ENCODE measurements at regions not wholly inside any gene's neighbourhood (a gene's known extent, or its start where the extent isn't known, plus 50 kb on each side); places are given as distances from the start of the nearest gene placed in this dataset.
A peak's percentile ranks its signal among the peaks of the same experiment; 100 is the strongest.

GRCh38 chr20:22744341-22745193, 160.2 kb upstream of the FOXA2 start:
- POLR2A ChIA-PET (ENCODE audit: low non-redundant PET): no interaction called here
- CTCF ChIA-PET: interaction anchor here (0.6 kb wide), 1 partner anchor 9 kb away, joined by 3 read pairs; no protein-coding TSS in a partner anchor
- TF ChIP-seq, protein P1, sequence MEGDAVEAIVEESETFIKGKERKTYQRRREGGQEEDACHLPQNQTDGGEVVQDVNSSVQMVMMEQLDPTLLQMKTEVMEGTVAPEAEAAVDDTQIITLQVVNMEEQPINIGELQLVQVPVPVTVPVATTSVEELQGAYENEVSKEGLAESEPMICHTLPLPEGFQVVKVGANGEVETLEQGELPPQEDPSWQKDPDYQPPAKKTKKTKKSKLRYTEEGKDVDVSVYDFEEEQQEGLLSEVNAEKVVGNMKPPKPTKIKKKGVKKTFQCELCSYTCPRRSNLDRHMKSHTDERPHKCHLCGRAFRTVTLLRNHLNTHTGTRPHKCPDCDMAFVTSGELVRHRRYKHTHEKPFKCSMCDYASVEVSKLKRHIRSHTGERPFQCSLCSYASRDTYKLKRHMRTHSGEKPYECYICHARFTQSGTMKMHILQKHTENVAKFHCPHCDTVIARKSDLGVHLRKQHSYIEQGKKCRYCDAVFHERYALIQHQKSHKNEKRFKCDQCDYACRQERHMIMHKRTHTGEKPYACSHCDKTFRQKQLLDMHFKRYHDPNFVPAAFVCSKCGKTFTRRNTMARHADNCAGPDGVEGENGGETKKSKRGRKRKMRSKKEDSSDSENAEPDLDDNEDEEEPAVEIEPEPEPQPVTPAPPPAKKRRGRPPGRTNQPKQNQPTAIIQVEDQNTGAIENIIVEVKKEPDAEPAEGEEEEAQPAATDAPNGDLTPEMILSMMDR (conservative IDR thresholded peaks at IDR 0.05; ENCODE audit: low read depth): no peak
- peak; percentile 34 for DNase-seq (ENCODE audit: low spot score)
- H3K27ac ChIP-seq: no peak overlapping the region

DNA sequence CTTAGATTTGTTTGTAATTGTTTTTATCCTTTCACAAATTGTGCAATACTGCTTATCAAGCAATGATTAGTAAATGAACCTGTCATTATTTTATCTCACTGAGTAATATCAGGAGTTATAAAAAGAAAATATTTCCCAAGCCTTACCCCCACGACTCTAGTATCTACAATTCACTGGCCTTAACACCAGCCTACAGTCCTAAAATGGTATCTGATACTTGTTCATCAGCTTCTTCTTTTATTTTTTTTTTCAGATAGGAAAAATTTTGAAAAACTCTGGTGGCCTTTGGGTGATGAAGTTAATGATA, 160.8 kb upstream of the FOXA2 start:
- POLR2A ChIA-PET (ENCODE audit: low non-redundant PET): no interaction called here
- CTCF ChIA-PET: interaction anchor here (0.6 kb wide), 1 partner anchor 10 kb away, joined by 3 read pairs; no protein-coding TSS in a partner anchor
- no peak for DNase-seq (ENCODE audit: low spot score)
- no peak overlapping the region for H3K27ac ChIP-seq
- TF ChIP-seq, protein P1 (conservative IDR thresholded peaks at IDR 0.05; ENCODE audit: low read depth): no peak

DNA sequence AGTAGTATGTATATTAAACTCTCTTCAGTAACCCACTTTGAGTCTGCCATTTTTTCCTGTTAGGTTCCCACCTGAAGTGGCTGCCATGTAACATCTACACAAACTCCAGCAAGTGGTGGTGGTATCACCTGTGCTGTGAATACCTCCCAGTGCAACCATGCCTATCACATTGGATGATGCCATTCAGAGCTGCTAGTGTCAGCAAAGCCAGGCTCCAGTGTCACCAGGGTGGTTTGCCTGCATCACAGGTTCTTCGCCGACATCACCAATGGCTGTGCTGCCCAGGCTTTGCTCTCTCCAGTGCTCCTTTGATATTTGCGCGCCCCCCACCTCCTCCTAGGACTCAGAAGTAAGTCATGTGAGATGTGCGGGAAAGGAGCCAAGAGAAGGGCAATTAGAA, 162.6 kb upstream of the FOXA2 start:
- TF ChIP-seq, protein P1 (conservative IDR thresholded peaks at IDR 0.05; ENCODE audit: low read depth): no peak
- ChIA-PET CTCF (no interaction called here), POLR2A (ENCODE audit: low non-redundant PET) (no interaction called here)
- no peak for DNase-seq (ENCODE audit: low spot score)
- no peak overlapping the region for H3K27ac ChIP-seq

DNA sequence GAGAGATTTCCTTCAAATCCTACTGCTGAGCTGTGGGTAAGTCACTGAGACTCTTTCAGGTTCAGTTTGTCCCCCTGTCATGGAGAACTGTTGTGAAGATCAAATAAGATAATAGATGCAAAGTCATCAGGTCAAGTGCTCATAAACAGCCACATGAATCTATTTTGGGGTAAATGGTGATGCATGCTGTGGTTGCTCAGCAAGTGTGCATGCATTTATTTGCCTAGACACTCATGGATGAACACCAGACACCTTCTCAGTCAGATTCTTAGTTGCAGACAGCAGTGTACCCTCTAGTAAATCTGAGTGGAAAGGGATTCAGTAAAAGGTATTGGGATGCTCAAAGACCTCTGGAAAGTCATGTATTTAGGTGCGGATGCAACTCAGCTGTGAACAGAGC, 168.0 kb upstream of the FOXA2 start:
- TF ChIP-seq, protein P1 (conservative IDR thresholded peaks at IDR 0.05; ENCODE audit: low read depth): no peak
- POLR2A ChIA-PET (ENCODE audit: low non-redundant PET): no interaction called here
- no peak overlapping the region for H3K27ac ChIP-seq
- no peak for DNase-seq (ENCODE audit: low spot score)
- CTCF ChIA-PET: no interaction called here

DNA sequence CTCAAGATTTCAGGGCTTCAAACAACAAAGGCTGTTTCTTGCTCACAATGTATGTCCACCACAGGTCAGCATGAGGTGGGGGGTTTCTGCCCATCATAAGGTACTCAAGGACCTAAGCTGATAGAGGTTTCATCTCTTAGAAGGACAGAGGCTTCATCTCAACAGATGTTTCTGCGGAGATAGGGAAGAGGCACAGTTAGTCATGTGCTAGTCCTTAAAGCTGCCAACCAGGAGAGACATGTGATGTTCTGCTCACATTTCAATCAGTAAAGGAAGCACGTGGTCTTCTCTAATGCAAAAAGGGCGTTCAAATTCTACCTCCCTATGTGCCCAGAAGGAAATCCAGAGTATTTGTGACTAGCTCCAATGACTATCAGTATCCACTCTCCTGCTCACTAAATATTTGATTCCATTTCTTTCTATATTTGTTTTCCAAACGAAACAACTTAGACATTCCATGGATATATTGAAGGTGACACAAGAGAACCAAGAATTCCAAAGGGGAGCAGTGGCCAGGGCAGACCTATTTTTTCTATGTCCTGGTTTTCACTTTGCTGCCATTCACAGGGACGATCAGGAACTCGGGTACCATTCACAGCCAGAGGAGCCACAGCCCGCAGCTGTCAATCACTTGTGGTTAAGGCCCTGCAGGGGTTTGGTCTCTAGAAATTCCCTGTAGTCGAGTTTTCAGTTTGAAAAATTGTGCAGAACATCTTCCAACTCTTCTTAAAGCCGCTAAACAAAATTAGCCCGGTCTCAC, 173.2 kb upstream of the FOXA2 start:
- POLR2A ChIA-PET (ENCODE audit: low non-redundant PET): interaction anchor here (0.6 kb wide), 1 partner anchor 12 kb away, joined by 4 read pairs; no protein-coding TSS in a partner anchor
- CTCF ChIA-PET: interaction anchor here (0.7 kb wide), 1 partner anchor 966 kb away, joined by 3 read pairs; no protein-coding TSS in a partner anchor

GRCh38 chr20:22758815-22759214, 174.4 kb upstream of the FOXA2 start:
- DNase-seq (ENCODE audit: low spot score): no peak
- TF ChIP-seq, protein P1 (conservative IDR thresholded peaks at IDR 0.05; ENCODE audit: low read depth): no peak
- H3K27ac ChIP-seq: no peak overlapping the region
- ChIA-PET CTCF (no interaction called here), POLR2A (ENCODE audit: low non-redundant PET) (no interaction called here)

More for the DNA sequence above, 173.2 kb upstream of the FOXA2 start:
- DNase-seq (ENCODE audit: low spot score): no peak
- TF ChIP-seq, protein P1 (conservative IDR thresholded peaks at IDR 0.05; ENCODE audit: low read depth): no peak
- H3K27ac ChIP-seq: no peak overlapping the region
